IMR-90 (cell line): ENCODE measurements at regions not wholly inside any gene's neighbourhood (a gene's known extent, or its start where the extent isn't known, plus 50 kb on each side); places are given as distances from the start of the nearest gene placed in this dataset.

Experiments used
- ATAC-seq: fragments of 200-7000 bp; cut with Tn5 transposase; 2 replicates; pipeline ENCODE4 v1.9.1; 2020; ENCODE audit warnings: low read depth, mild to moderate bottlenecking, moderate library complexity
- BruUV-seq: library from RNA; stranded (reverse); fragments of 400-500 nt; replicated peaks from 2 replicates; lab custom pipeline; 2021; lab: Mats Ljungman, UMichigan
- CTCF ChIA-PET: fragments of 300-600 bp; formaldehyde crosslinking; extraction: SDS; loops from one replicate; lab custom pipeline; 2021; ENCODE audit warnings: antibody characterized with exemption; lab: Yijun Ruan, JAX
- POLR2A ChIA-PET: fragments of 300-600 bp; sonication (Branson Sonifier 250); formaldehyde crosslinking; loops from one replicate; lab custom pipeline; 2022; ENCODE audit warnings: antibody characterized with exemption; ENCODE audit not compliant: unreplicated experiment; lab: Charles Lee
- DNase-seq: peaks from one replicate; pipeline ENCODE4 v3.0.0; 2013
- H2AFZ ChIP-seq: replicated peaks from 2 replicates; pipeline ENCODE3; 2013; ENCODE audit warnings: low read length, mild to moderate bottlenecking; ENCODE audit not compliant: poor library complexity
- H2AK5ac ChIP-seq: 2 replicates; pipeline ENCODE4 v1.6.1; 2013; ENCODE audit warnings: low read depth, low read length, inconsistent platforms
- H2AK9ac ChIP-seq: replicated peaks from 2 replicates; pipeline ENCODE3; 2013; ENCODE audit warnings: mild to moderate bottlenecking, low read depth, low read length, moderate library complexity; ENCODE audit not compliant: poor library complexity
- H2BK120ac ChIP-seq: 2 replicates; pipeline ENCODE4 v1.6.1; 2013; ENCODE audit warnings: low read depth, low read length, inconsistent platforms
- H2BK15ac ChIP-seq: 3 replicates; pipeline ENCODE4 v1.6.1; 2013; ENCODE audit warnings: low read depth, low read length, inconsistent platforms
- H2BK20ac ChIP-seq: 2 replicates; pipeline ENCODE4 v1.6.1; 2013; ENCODE audit warnings: low read depth, mild to moderate bottlenecking, inconsistent platforms, low read length, moderate library complexity
- H2BK5ac ChIP-seq: 2 replicates; pipeline ENCODE4 v1.6.1; 2013; ENCODE audit warnings: mild to moderate bottlenecking, low read depth, low read length, inconsistent platforms; ENCODE audit not compliant: poor library complexity, severe bottlenecking
- H3K14ac ChIP-seq: replicated peaks from 2 replicates; pipeline ENCODE4 v1.6.1; 2013; ENCODE audit warnings: low read depth, low read length, inconsistent platforms
- H3K18ac ChIP-seq: 2 replicates; pipeline ENCODE4 v1.6.1; 2013; ENCODE audit warnings: low read depth, low read length, control low read depth
- H3K23ac ChIP-seq: 2 replicates; pipeline ENCODE4 v1.6.1; 2013; ENCODE audit warnings: low read depth, low read length, inconsistent platforms
- H3K27ac ChIP-seq: 2 replicates; pipeline ENCODE4 v1.5.1; 2013; ENCODE audit warnings: mild to moderate bottlenecking, control low read depth, low read length; ENCODE audit not compliant: insufficient read depth
- H3K27me3 ChIP-seq: 2 replicates; pipeline ENCODE4 v1.6.1; 2013; ENCODE audit warnings: low read length; ENCODE audit not compliant: control insufficient read depth, insufficient read depth
- H3K36me3 ChIP-seq: 2 replicates; pipeline ENCODE4 v1.6.1; 2013; ENCODE audit warnings: low read length, mixed read lengths; ENCODE audit not compliant: control insufficient read depth, insufficient read depth
- H3K4ac ChIP-seq: 2 replicates; pipeline ENCODE4 v1.6.1; 2013; ENCODE audit warnings: low read depth, low read length, inconsistent platforms
- H3K4me1 ChIP-seq: 2 replicates; pipeline ENCODE4 v1.6.1; 2013; ENCODE audit warnings: low read length, mixed read lengths; ENCODE audit not compliant: control insufficient read depth, insufficient read depth
- H3K4me2 ChIP-seq: 2 replicates; pipeline ENCODE4 v1.6.1; 2013; ENCODE audit warnings: low read depth, mild to moderate bottlenecking, control low read depth, low read length, moderate library complexity
- H3K4me3 ChIP-seq: 2 replicates; pipeline ENCODE4 v1.5.1; 2013; ENCODE audit warnings: low read depth, mild to moderate bottlenecking, control low read depth, low read length, moderate library complexity; ENCODE audit not compliant: insufficient read depth
- H3K56ac ChIP-seq: 2 replicates; pipeline ENCODE4 v1.6.1; 2013; ENCODE audit warnings: low read length, inconsistent platforms; ENCODE audit not compliant: insufficient read depth; ENCODE audit errors: extremely low read depth
- H3K79me1 ChIP-seq, 2 experiments: 2 replicates each; pipeline ENCODE4 v1.6.1; 2013; ENCODE audit warnings: low read length in 2 of 2, inconsistent platforms in 1 of 2, low read depth in 1 of 2
- H3K9ac ChIP-seq: 2 replicates; pipeline ENCODE4 v1.6.1; 2013; ENCODE audit warnings: low read depth, low read length, control low read depth
- H3K9me1 ChIP-seq: 2 replicates; pipeline ENCODE4 v1.6.1; 2013; ENCODE audit warnings: low read length, inconsistent platforms; ENCODE audit not compliant: insufficient read depth
- H3K9me3 ChIP-seq: 2 replicates; pipeline ENCODE4 v1.6.1; 2013; ENCODE audit warnings: low read length; ENCODE audit not compliant: control insufficient read depth, insufficient read depth
- H4K20me1 ChIP-seq: 2 replicates; pipeline ENCODE4 v1.6.1; 2013; ENCODE audit warnings: low read length, inconsistent platforms; ENCODE audit not compliant: insufficient read depth
- H4K5ac ChIP-seq: 2 replicates; pipeline ENCODE4 v1.6.1; 2013; ENCODE audit warnings: mild to moderate bottlenecking, low read depth, low read length, control low read depth
- H4K8ac ChIP-seq, 2 experiments: 2 replicates each; pipeline ENCODE4 v1.6.1; 2013; ENCODE audit warnings: low read depth in 2 of 2, low read length in 2 of 2, control low read depth in 1 of 2, inconsistent platforms in 1 of 2
- H4K91ac ChIP-seq: 2 replicates; pipeline ENCODE4 v1.6.1; 2013; ENCODE audit warnings: low read depth, low read length, inconsistent platforms; ENCODE audit not compliant: insufficient read depth
- BHLHE40 ChIP-seq: fragments of 150-350 bp; IDR thresholded peaks from 2 replicates; pipeline ENCODE4 v1.6.1; 2016; ENCODE audit warnings: mild to moderate bottlenecking, low read depth, low read length
- CEBPB ChIP-seq: IDR thresholded peaks from 2 replicates; pipeline ENCODE4 v1.6.1; 2012; ENCODE audit warnings: low read depth, low read length, improper control_type of control experiment
- CHD1 ChIP-seq: IDR thresholded peaks from 2 replicates; pipeline ENCODE4 v1.6.1; 2012; ENCODE audit warnings: low read depth, low read length, improper control_type of control experiment
- ELK1 ChIP-seq: fragments of 150-350 bp; IDR thresholded peaks from 2 replicates; pipeline ENCODE4 v1.6.1; 2016; ENCODE audit warnings: low read depth, mild to moderate bottlenecking, low read length, moderate library complexity, borderline replicate concordance
- FOS ChIP-seq: fragments of 150-350 bp; IDR thresholded peaks from 2 replicates; pipeline ENCODE4 v1.6.1; 2016; ENCODE audit warnings: low read depth, low read length
- MAFK ChIP-seq: IDR thresholded peaks from 2 replicates; pipeline ENCODE4 v1.6.1; 2012; ENCODE audit warnings: low read depth, low read length, improper control_type of control experiment
- MAZ ChIP-seq: IDR thresholded peaks from 2 replicates; pipeline ENCODE4 v1.6.1; 2012; ENCODE audit warnings: low read depth, mild to moderate bottlenecking, low read length, improper control_type of control experiment, moderate library complexity, borderline replicate concordance
- MXI1 ChIP-seq: IDR thresholded peaks from 2 replicates; pipeline ENCODE4 v1.6.1; 2012; ENCODE audit warnings: low read depth, mild to moderate bottlenecking, low read length, moderate library complexity, borderline replicate concordance
- NFE2L2 ChIP-seq: fragments of 150-350 bp; IDR thresholded peaks from 2 replicates; pipeline ENCODE4 v1.6.1; 2016; ENCODE audit warnings: low read depth, mild to moderate bottlenecking, low read length
- POLR2A ChIP-seq: IDR thresholded peaks from 2 replicates; pipeline ENCODE4 v1.6.1; 2012; ENCODE audit warnings: mild to moderate bottlenecking, low read depth, low read length
- RAD21 ChIP-seq: IDR thresholded peaks from 2 replicates; pipeline ENCODE4 v1.6.1; 2012; ENCODE audit warnings: low read length, improper control_type of control experiment
- RCOR1 ChIP-seq: IDR thresholded peaks from 2 replicates; pipeline ENCODE4 v1.6.1; 2012; ENCODE audit warnings: mild to moderate bottlenecking, low read length, improper control_type of control experiment; ENCODE audit not compliant: insufficient replicate concordance
- RFX5 ChIP-seq: IDR thresholded peaks from 2 replicates; pipeline ENCODE4 v1.8.0; 2012; ENCODE audit warnings: low read depth, mild to moderate bottlenecking, low read length, moderate library complexity
- SMC3 ChIP-seq: fragments of 150-350 bp; IDR thresholded peaks from 2 replicates; pipeline ENCODE4 v1.6.1; 2016; ENCODE audit warnings: low read depth, mild to moderate bottlenecking, antibody characterized with exemption, low read length, moderate library complexity
- WGBS, 2 experiments: methylation state at CpG; one replicate each; pipeline versions ENCODE4 v1.1.5 to v1.1.7; 2013; ENCODE audit warnings: missing lambda C conversion rate in 2 of 2; ENCODE audit not compliant: insufficient read length in 1 of 2; ENCODE audit errors: extremely low coverage in 2 of 2; 5-methylcytosine and 5-hydroxymethylcytosine counted together
- dilution Hi-C: fragments of 300-500 bp; cut with HindIII; formaldehyde crosslinking; loops from one replicate; pipeline ENCODE4 v1.14.3; 2018; ENCODE audit warnings: low sequenced_read_pairs; ENCODE audit not compliant: unreplicated experiment
- in situ Hi-C: fragments of 300-500 bp; cut with MboI; formaldehyde crosslinking; loops from 3 replicates; pipeline ENCODE4 v1.14.3; 2019; ENCODE audit warnings: low sequenced_read_pairs, inconsistent platforms, mixed read lengths
- intact Hi-C: fragments of 100-400 bp; cut with micrococcal nuclease; formaldehyde crosslinking; loops from 2 replicates; pipeline ENCODE4 v1.10.0; 2022
- TF ChIP-seq, protein P1 (sequence below): conservative IDR thresholded peaks from 2 replicates; pipeline ENCODE4 v1.5.1; 2012; ENCODE audit warnings: mild to moderate bottlenecking, low read depth, low read length, improper control_type of control experiment

DNA sequence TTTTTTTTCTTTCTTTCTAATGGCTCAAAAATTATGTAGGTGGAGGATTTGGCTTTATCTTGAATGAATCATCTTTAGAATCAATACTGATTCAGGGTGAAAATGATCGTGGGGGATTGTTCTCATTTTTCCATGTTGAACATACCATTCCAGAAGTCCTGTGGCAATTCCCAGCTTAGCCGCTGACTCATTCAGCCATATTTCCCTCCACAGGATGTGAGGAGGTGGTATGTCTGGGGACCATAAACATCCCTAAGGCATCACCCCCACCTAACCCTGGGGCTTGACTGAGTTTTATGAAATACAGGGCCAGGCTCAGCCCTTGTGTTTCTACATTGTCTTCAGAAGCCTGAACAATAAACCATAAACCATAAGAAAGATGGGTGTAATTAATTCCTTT is 92.7 kb upstream of the FN1 start:
- H3K4ac ChIP-seq: peak overlapping the region; percentile 96; the same call in 1 of the 2 replicates
- H2BK15ac ChIP-seq: peak overlapping the region; percentile 81; the same call in 1 of the 3 replicates
- ChIA-PET CTCF (no interaction called here), POLR2A (interaction anchor here (1.0 kb wide), 1 partner anchor 98 kb away, joined by 3 read pairs; no protein-coding TSS in a partner anchor)
- H2BK5ac ChIP-seq: peak overlapping the region; percentile 99
- H4K5ac ChIP-seq: peak overlapping the region; percentile 94; the same call in 1 of the 2 replicates
- no CpG with 5 or more reads among the region's 2 CpGs for WGBS, 2 experiments
- H3K9me3 ChIP-seq: peaks cover 2% of the 10 kb centered on the region; the same call in 1 of the 2 replicates
- peak overlapping the region; percentile 97 for H3K18ac ChIP-seq
- TF ChIP-seq POLR2A: no peak
- TF ChIP-seq CEBPB: peak; percentile 89
- no peak for TF ChIP-seq MXI1
- no peak for TF ChIP-seq RCOR1
- peak; percentile 27; the same call in 1 of the 2 replicates for TF ChIP-seq SMC3
- TF ChIP-seq NFE2L2: peak; percentile 62; the same call in 1 of the 2 replicates
- peak; percentile 92 for TF ChIP-seq FOS
- peak; percentile 50 for TF ChIP-seq RAD21
- TF ChIP-seq RFX5: no peak
- TF ChIP-seq CHD1: no peak
- TF ChIP-seq MAFK: peak; percentile 13; the same call in 1 of the 2 replicates
- TF ChIP-seq BHLHE40: peak; percentile 44
- TF ChIP-seq ELK1: no peak
- TF ChIP-seq, protein P1, sequence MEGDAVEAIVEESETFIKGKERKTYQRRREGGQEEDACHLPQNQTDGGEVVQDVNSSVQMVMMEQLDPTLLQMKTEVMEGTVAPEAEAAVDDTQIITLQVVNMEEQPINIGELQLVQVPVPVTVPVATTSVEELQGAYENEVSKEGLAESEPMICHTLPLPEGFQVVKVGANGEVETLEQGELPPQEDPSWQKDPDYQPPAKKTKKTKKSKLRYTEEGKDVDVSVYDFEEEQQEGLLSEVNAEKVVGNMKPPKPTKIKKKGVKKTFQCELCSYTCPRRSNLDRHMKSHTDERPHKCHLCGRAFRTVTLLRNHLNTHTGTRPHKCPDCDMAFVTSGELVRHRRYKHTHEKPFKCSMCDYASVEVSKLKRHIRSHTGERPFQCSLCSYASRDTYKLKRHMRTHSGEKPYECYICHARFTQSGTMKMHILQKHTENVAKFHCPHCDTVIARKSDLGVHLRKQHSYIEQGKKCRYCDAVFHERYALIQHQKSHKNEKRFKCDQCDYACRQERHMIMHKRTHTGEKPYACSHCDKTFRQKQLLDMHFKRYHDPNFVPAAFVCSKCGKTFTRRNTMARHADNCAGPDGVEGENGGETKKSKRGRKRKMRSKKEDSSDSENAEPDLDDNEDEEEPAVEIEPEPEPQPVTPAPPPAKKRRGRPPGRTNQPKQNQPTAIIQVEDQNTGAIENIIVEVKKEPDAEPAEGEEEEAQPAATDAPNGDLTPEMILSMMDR: no peak
- peak; percentile 64; the same call in 1 of the 2 replicates for TF ChIP-seq MAZ
- peak overlapping the region; percentile 94; the same call in 1 of the 2 replicates for H3K27ac ChIP-seq
- H3K79me1 ChIP-seq: peaks cover 0 to 3% of the 10 kb centered on the region in 2 experiments; a peak in 1 of 4 replicates
- no peaks in the 10 kb centered on the region for H4K20me1 ChIP-seq
- intact Hi-C loops (loop anchor here (1.0 to 5.0 kb wide), 5 partner anchors 68 to 390 kb away; partner anchors contain the start of gene FN1), dilution Hi-C loops (no loop called here), in situ Hi-C loops (no loop called here)
- H2BK20ac ChIP-seq: peak overlapping the region; percentile 97; the same call in 1 of the 2 replicates
- no peak overlapping the region for H3K9ac ChIP-seq
- no peak overlapping the region for H3K4me3 ChIP-seq
- BruUV-seq: no TSS peak
- no peaks in the 10 kb centered on the region for H3K27me3 ChIP-seq
- peak overlapping the region; percentile 12 for H2AK9ac ChIP-seq
- H2AFZ ChIP-seq: peak overlapping the region; percentile 11
- H3K14ac ChIP-seq: peak overlapping the region; percentile 91; the same call in 1 of the 2 replicates
- no peaks in the 10 kb centered on the region for H3K36me3 ChIP-seq
- peak overlapping the region; percentile 62 to 90 for H4K8ac ChIP-seq
- H4K91ac ChIP-seq: peak overlapping the region; percentile 92
- peak overlapping the region; percentile 79; the same call in 1 of the 2 replicates for H3K23ac ChIP-seq
- peaks cover 6% of the 10 kb centered on the region for H3K9me1 ChIP-seq
- DNase-seq (peak; percentile 99), ATAC-seq (peak; percentile 70)
- peak overlapping the region; percentile 96 for H2BK120ac ChIP-seq
- peak overlapping the region; percentile 93 for H2AK5ac ChIP-seq
- H3K4me1 ChIP-seq: peaks cover 17% of the 10 kb centered on the region
- H3K4me2 ChIP-seq: no peak overlapping the region
- H3K56ac ChIP-seq: peak overlapping the region; percentile 82; the same call in 1 of the 2 replicates
